K562 (cell line): ENCODE measurements at regions not wholly inside any gene's neighbourhood (a gene's known extent, or its start where the extent isn't known, plus 50 kb on each side); places are given as distances from the start of the nearest gene placed in this dataset.

Experiments used
- ATAC-seq: fragments of 200-7000 bp; cut with Tn5 transposase; 3 replicates; pipeline ENCODE4 v1.9.1; 2020; ENCODE audit warnings: moderate library complexity
- BruUV-seq: library from RNA; stranded (reverse); fragments of 400-500 nt; replicated peaks from 2 replicates; lab custom pipeline; 2021; lab: Mats Ljungman, UMichigan
- CTCF ChIA-PET: fragments of 300-600 bp; formaldehyde crosslinking; extraction: SDS; loops from one replicate; lab custom pipeline; 2021; ENCODE audit warnings: low intra/inter-chr PET ratio; lab: Yijun Ruan, JAX
- POLR2A ChIA-PET: fragments of 300-600, 350-650 bp; sonication (Branson Sonifier 250); formaldehyde crosslinking; extraction: SDS; loops from one replicate; lab custom pipeline; 2021; ENCODE audit warnings: antibody characterized with exemption, inconsistent platforms; lab: Yijun Ruan, JAX
- DNase-seq, 4 experiments: peaks; one replicate each; pipeline versions ENCODE4 v3.0.0 to v3.0.0-alpha.2; 2011 to 2018; ENCODE audit warnings: low spot score in 3 of 4, mixed read lengths in 3 of 4; ENCODE audit errors: extremely low read depth in 1 of 4
- FAIRE-seq: peaks from 2 replicates; lab custom pipeline; 2011; peaks lifted over from hg19 to GRCh38; lab: Jason Lieb, UNC
- H2AFZ ChIP-seq: 2 replicates; pipeline ENCODE4 v1.6.0; 2011; ENCODE audit warnings: low read depth, low read length, control low read depth, inconsistent platforms
- H3K27ac ChIP-seq: fragments of 200-600 bp; 3 replicates; pipeline ENCODE4 v1.8.0; 2011; ENCODE audit warnings: low read depth, mild to moderate bottlenecking, control low read depth, inconsistent platforms, low read length, moderate library complexity, mixed read lengths; ENCODE audit errors: extremely low read depth
- H3K27me3 ChIP-seq, 2 experiments: fragments of 300-600 bp in 1 of 2; 2 replicates in 1 of 2; 3 replicates in 1 of 2; pipeline versions ENCODE4 v1.6.0 to v1.8.0; 2011; ENCODE audit warnings: inconsistent platforms in 2 of 2, low read length in 2 of 2, mild to moderate bottlenecking in 1 of 2, mixed read lengths in 1 of 2, moderate library complexity in 1 of 2; ENCODE audit not compliant: control insufficient read depth in 2 of 2, insufficient read depth in 2 of 2
- H3K36me3 ChIP-seq: fragments of 300-600 bp; 3 replicates; pipeline ENCODE4 v1.8.0; 2011; ENCODE audit warnings: mild to moderate bottlenecking, low read length, inconsistent platforms; ENCODE audit not compliant: control insufficient read depth, insufficient read depth
- H3K4me1 ChIP-seq, 2 experiments: fragments of 200-600 bp in 1 of 2; replicated peaks in 1 of 2; 2 replicates in 1 of 2; 3 replicates in 1 of 2; pipeline versions ENCODE4 v1.5.1 to v1.8.0; 2011; ENCODE audit warnings: inconsistent platforms in 2 of 2, low read length in 2 of 2, mild to moderate bottlenecking in 1 of 2, mixed read lengths in 1 of 2, moderate library complexity in 1 of 2; ENCODE audit not compliant: control insufficient read depth in 2 of 2, insufficient read depth in 2 of 2
- H3K4me2 ChIP-seq: 2 replicates; pipeline ENCODE4 v1.6.1; 2011; ENCODE audit warnings: low read length, control low read depth, inconsistent platforms, mixed read lengths; ENCODE audit not compliant: insufficient read depth
- H3K4me3 ChIP-seq: fragments of 200-600 bp; sonication (generic), shearing (Covaris generic); 2 replicates; pipeline ENCODE4 v1.5.1; 2016; ENCODE audit warnings: control low read depth, inconsistent platforms
- H3K79me2 ChIP-seq: fragments of 200-600 bp; 3 replicates; pipeline ENCODE4 v1.8.0; 2011; ENCODE audit warnings: low read length, inconsistent platforms; ENCODE audit not compliant: control insufficient read depth, insufficient read depth
- H3K9ac ChIP-seq, 2 experiments: 2 replicates each; pipeline versions ENCODE4 v1.6.0 to v1.6.1; 2011; ENCODE audit warnings: low read depth in 2 of 2, low read length in 2 of 2, control low read depth in 1 of 2, inconsistent platforms in 1 of 2, mild to moderate bottlenecking in 1 of 2, mixed read lengths in 1 of 2; ENCODE audit not compliant: insufficient read depth in 1 of 2
- H3K9me1 ChIP-seq: one replicate; pipeline ENCODE4 v1.6.0; 2011; ENCODE audit warnings: inconsistent platforms, mild to moderate bottlenecking, low read length, moderate library complexity; ENCODE audit not compliant: control insufficient read depth, insufficient read depth
- H3K9me3 ChIP-seq: replicated peaks from 2 replicates; pipeline ENCODE4 v1.5.1; 2011; ENCODE audit warnings: low read depth, low read length, inconsistent platforms; ENCODE audit not compliant: control insufficient read depth, insufficient read depth
- H4K20me1 ChIP-seq: replicated peaks from 2 replicates; pipeline ENCODE4 v1.6.1; 2011; ENCODE audit warnings: low read length, inconsistent platforms, mixed read lengths; ENCODE audit not compliant: control insufficient read depth, insufficient read depth
- ADNP ChIP-seq: fragments of 200-800 bp; sonication (Bioruptor generic); IDR thresholded peaks from 2 replicates; pipeline ENCODE4 v1.6.1; 2016; ENCODE audit warnings: missing genetic modification characterization, missing compliant biosample characterization
- ARHGAP35 ChIP-seq: fragments of 450-650 bp; IDR thresholded peaks from 2 replicates; pipeline ENCODE4 v1.6.1; 2018; ENCODE audit not compliant: partially characterized antibody
- CEBPB ChIP-seq: fragments of 450-650 bp; IDR thresholded peaks from 2 replicates; pipeline ENCODE4 v1.6.1; 2016; ENCODE audit warnings: missing genetic modification characterization, missing compliant biosample characterization
- HNRNPLL ChIP-seq: fragments of 200-400 bp; formaldehyde crosslinking; IDR thresholded peaks from 2 replicates; pipeline ENCODE4 v1.6.1; 2017; ENCODE audit warnings: low read length, low read depth, mild to moderate bottlenecking; ENCODE audit not compliant: poor library complexity, severe bottlenecking
- MEIS2 ChIP-seq: fragments of 450-650 bp; IDR thresholded peaks from 2 replicates; pipeline ENCODE4 v1.6.1; 2014; ENCODE audit warnings: mild to moderate bottlenecking; ENCODE audit not compliant: partially characterized antibody
- NCOA4 ChIP-seq: fragments of 450-650 bp; IDR thresholded peaks from 2 replicates; pipeline ENCODE4 v1.6.1; 2018; ENCODE audit warnings: mild to moderate bottlenecking; ENCODE audit not compliant: partially characterized antibody
- NFATC3 ChIP-seq: fragments of 450-650 bp; IDR thresholded peaks from 2 replicates; pipeline ENCODE4 v1.6.1; 2017; ENCODE audit warnings: mild to moderate bottlenecking
- SMARCA4 ChIP-seq: fragments of 450-650 bp; IDR thresholded peaks from 2 replicates; pipeline ENCODE4 v1.6.1; 2016
- SNRNP70 ChIP-seq: fragments of 200-400 bp; formaldehyde crosslinking; optimal IDR thresholded peaks from 2 replicates; pipeline ENCODE3; 2017; ENCODE audit warnings: low read depth, low read length
- TRIM24 ChIP-seq, 2 experiments: fragments of 450-650 bp; IDR thresholded peaks; 2 replicates each; pipeline ENCODE4 v1.6.1; 2016
- WGBS: fragments of 100-300 bp; shearing (Covaris generic); methylation state at CpG from one replicate; pipeline ENCODE4 v1.1.6; 2016; ENCODE audit warnings: low coverage, mixed read lengths; ENCODE audit not compliant: insufficient coverage; ENCODE audit errors: missing lambda C conversion rate; 5-methylcytosine and 5-hydroxymethylcytosine counted together
- in situ Hi-C: fragments of 300-500 bp; cut with MboI; formaldehyde crosslinking; loops from 4 replicates; pipeline ENCODE4 v1.15.0; 2018; ENCODE audit warnings: inconsistent platforms, mixed read lengths
- intact Hi-C: fragments of 100-400 bp; cut with micrococcal nuclease; formaldehyde crosslinking; loops from 2 replicates; pipeline ENCODE4 v1.14.2; 2022
- TF ChIP-seq, protein P1 (sequence below): sonication (generic); formaldehyde crosslinking; IDR thresholded peaks from 2 replicates; pipeline ENCODE4 v1.8.0; 2022; ENCODE audit warnings: mild to moderate bottlenecking, missing genetic modification reagents
- TF ChIP-seq, protein P2 (sequence below), 2 experiments: IDR thresholded peaks in 1 of 2; conservative IDR thresholded peaks in 1 of 2; 2 replicates each; pipeline ENCODE4 v1.6.1; 2016; ENCODE audit warnings: low read depth in 2 of 2, mild to moderate bottlenecking in 1 of 2, missing compliant biosample characterization in 1 of 2, missing genetic modification characterization in 1 of 2, moderate library complexity in 1 of 2

DNA sequence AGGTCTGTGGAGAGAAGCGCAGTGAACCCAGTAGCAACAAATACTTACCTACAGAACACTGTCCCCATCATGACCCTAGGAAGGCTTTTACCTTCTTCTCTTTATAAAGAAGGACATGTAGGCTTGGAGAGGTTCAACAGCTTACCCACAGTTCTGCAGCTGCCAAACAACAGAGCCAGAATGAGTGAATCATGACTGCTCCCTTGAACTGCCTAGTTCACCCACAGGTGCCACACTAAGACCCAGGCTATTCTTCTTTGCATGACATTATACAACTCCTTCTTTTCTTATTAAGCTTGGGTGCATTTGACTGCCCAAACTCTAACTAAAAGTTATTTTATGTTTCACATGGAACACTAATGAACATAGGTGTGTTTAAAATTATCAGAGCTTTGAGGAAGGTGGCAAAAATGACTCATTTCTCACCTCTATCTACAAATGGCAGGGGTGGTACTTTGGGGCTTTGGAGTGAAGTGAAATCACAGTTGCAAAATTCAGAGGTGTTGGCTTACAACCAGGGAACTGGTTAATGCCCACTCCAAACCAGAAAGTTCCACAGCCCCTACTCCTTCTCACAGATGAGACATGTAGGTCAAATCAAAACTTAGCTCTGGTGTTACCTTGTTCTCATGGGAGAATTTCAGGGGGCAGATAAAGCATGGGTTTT lies 201.6 kb downstream of the SEMA6A start:
- POLR2A ChIA-PET: no interaction called here
- H3K9me3 ChIP-seq: no peaks in the 10 kb centered on the region
- intact Hi-C loops: no loop called here
- no TSS peak for BruUV-seq
- ATAC-seq (no peak), DNase-seq (no peak), FAIRE-seq (no peak)
- no peak overlapping the region for H3K27ac ChIP-seq
- H3K4me1 ChIP-seq: peaks cover 0 to 17% of the 10 kb centered on the region in 2 experiments; a peak in 3 of 5 replicates
- CTCF ChIA-PET: no interaction called here
- H3K36me3 ChIP-seq: no peaks in the 10 kb centered on the region
- 29% methylated on average over 1 of the region's 1 CpG for WGBS
- TF ChIP-seq, protein P1, sequence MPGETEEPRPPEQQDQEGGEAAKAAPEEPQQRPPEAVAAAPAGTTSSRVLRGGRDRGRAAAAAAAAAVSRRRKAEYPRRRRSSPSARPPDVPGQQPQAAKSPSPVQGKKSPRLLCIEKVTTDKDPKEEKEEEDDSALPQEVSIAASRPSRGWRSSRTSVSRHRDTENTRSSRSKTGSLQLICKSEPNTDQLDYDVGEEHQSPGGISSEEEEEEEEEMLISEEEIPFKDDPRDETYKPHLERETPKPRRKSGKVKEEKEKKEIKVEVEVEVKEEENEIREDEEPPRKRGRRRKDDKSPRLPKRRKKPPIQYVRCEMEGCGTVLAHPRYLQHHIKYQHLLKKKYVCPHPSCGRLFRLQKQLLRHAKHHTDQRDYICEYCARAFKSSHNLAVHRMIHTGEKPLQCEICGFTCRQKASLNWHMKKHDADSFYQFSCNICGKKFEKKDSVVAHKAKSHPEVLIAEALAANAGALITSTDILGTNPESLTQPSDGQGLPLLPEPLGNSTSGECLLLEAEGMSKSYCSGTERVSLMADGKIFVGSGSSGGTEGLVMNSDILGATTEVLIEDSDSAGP (CRISPR knock-in tag): no peak
- TF ChIP-seq NCOA4: no peak
- TF ChIP-seq NFATC3: no peak
- H4K20me1 ChIP-seq: no peaks in the 10 kb centered on the region
- H2AFZ ChIP-seq: no peak overlapping the region
- no peaks in the 10 kb centered on the region; a peak in 1 of 5 replicates for H3K27me3 ChIP-seq
- no peak overlapping the region for H3K9ac ChIP-seq
- H3K4me3 ChIP-seq: no peak overlapping the region
- in situ Hi-C loops: no loop called here
- H3K79me2 ChIP-seq: no peaks in the 10 kb centered on the region
- no peak overlapping the region for H3K4me2 ChIP-seq
- no peaks in the 10 kb centered on the region for H3K9me1 ChIP-seq

DNA sequence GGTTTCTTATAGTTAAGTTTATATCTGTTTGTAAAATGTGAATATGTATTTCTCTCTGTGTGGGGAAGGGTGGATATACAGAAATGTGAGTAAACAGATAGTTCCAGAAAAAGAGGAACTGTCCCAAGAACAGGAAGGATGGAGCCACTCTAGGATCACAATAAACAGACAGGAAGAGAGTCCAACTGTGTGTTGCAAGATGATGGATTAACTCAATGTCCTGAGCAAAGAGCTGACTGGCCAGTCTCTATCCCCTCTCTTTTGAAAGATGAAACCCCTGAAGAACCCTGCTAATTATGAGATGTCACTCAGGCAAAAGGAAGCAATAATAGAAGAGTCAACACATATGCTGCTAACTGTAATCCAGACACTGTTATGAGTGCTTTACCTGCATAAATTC lies 202.7 kb downstream of the SEMA6A start:
- FAIRE-seq (no peak), DNase-seq (no peak), ATAC-seq (peak; percentile 29; the same call in 1 of the 3 replicates)
- H2AFZ ChIP-seq: no peak overlapping the region
- H4K20me1 ChIP-seq: no peaks in the 10 kb centered on the region
- no peaks in the 10 kb centered on the region for H3K9me3 ChIP-seq
- H3K9me1 ChIP-seq: no peaks in the 10 kb centered on the region
- peaks cover 0 to 17% of the 10 kb centered on the region in 2 experiments; a peak in 3 of 5 replicates for H3K4me1 ChIP-seq
- no TSS peak for BruUV-seq
- in situ Hi-C loops: no loop called here
- no peak overlapping the region for H3K9ac ChIP-seq
- intact Hi-C loops: no loop called here
- ChIA-PET CTCF (interaction anchor here (0.6 kb wide), 1 partner anchor 535 kb away, joined by 3 read pairs; no protein-coding TSS in a partner anchor), POLR2A (no interaction called here)
- no peaks in the 10 kb centered on the region for H3K79me2 ChIP-seq
- H3K27me3 ChIP-seq: no peaks in the 10 kb centered on the region
- H3K36me3 ChIP-seq: no peaks in the 10 kb centered on the region
- H3K4me3 ChIP-seq: no peak overlapping the region
- no peak overlapping the region for H3K27ac ChIP-seq
- H3K4me2 ChIP-seq: no peak overlapping the region
- TF ChIP-seq ARHGAP35 (no peak), CEBPB (peak; percentile 76), SMARCA4 (peak; percentile 36; the same call in 1 of the 2 replicates), MEIS2 (peak; percentile 91), TRIM24 (IDR thresholded peaks at IDR 0.05) (0 out of 4 replicates have a peak, but pooled peaks of 1 of the 2 experiments have one; percentile 16), ADNP (tag) (no peak), SNRNP70 (no peak), HNRNPLL (no peak)
- TF ChIP-seq, protein P2, sequence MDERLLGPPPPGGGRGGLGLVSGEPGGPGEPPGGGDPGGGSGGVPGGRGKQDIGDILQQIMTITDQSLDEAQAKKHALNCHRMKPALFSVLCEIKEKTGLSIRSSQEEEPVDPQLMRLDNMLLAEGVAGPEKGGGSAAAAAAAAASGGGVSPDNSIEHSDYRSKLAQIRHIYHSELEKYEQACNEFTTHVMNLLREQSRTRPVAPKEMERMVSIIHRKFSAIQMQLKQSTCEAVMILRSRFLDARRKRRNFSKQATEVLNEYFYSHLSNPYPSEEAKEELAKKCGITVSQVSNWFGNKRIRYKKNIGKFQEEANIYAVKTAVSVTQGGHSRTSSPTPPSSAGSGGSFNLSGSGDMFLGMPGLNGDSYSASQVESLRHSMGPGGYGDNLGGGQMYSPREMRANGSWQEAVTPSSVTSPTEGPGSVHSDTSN (CRISPR knock-in tag; IDR thresholded peaks at IDR 0.05; ENCODE audit: low read depth): no peak
- TF ChIP-seq, protein P2 (tag; conservative IDR thresholded peaks at IDR 0.05; ENCODE audit: low read depth): peak; percentile 80
